Hepatocyte (in vitro differentiated cells): ENCODE measurements at regions not wholly inside any gene's neighbourhood (a gene's known extent, or its start where the extent isn't known, plus 50 kb on each side); places are given as distances from the start of the nearest gene placed in this dataset.

ENCODE experiments used
- DNase-seq: peaks from one replicate; pipeline ENCODE4 v3.0.0-alpha.2; 2016; ENCODE audit warnings: low spot score
- H2AFZ ChIP-seq: fragments of 200-600 bp; sonication (generic); 2 replicates; pipeline ENCODE4 v1.6.0; 2016; ENCODE audit warnings: antibody characterized with exemption, mild to moderate bottlenecking
- H3K27ac ChIP-seq: fragments of 200-600 bp; sonication (generic); 2 replicates; pipeline ENCODE4 v1.5.1; 2016; ENCODE audit warnings: mild to moderate bottlenecking
- H3K27me3 ChIP-seq: fragments of 200-600 bp; sonication (generic); 2 replicates; pipeline ENCODE4 v1.6.1; 2016
- H3K36me3 ChIP-seq: fragments of 200-600 bp; sonication (generic); replicated peaks from 2 replicates; pipeline ENCODE4 v1.5.1; 2016; ENCODE audit warnings: low read depth; ENCODE audit not compliant: insufficient read depth
- H3K4me1 ChIP-seq: fragments of 200-600 bp; sonication (generic); 2 replicates; pipeline ENCODE4 v1.5.1; 2016; ENCODE audit warnings: mild to moderate bottlenecking, moderate library complexity; ENCODE audit not compliant: insufficient read depth
- H3K4me2 ChIP-seq: fragments of 200-600 bp; sonication (generic); 2 replicates; pipeline ENCODE4 v1.6.0; 2016
- H3K4me3 ChIP-seq: fragments of 200-600 bp; sonication (generic); 2 replicates; pipeline ENCODE4 v1.5.1; 2016; ENCODE audit warnings: mild to moderate bottlenecking
- H3K79me2 ChIP-seq: fragments of 200-600 bp; sonication (generic); 2 replicates; pipeline ENCODE4 v1.6.0; 2017; ENCODE audit warnings: mild to moderate bottlenecking
- H3K9me2 ChIP-seq: fragments of 200-600 bp; sonication (generic); replicated peaks from 2 replicates; pipeline ENCODE4 v1.6.0; 2017; ENCODE audit warnings: mild to moderate bottlenecking; ENCODE audit not compliant: insufficient read depth
- H3K9me3 ChIP-seq: fragments of 200-600 bp; sonication (generic); 2 replicates; pipeline ENCODE4 v1.5.1; 2016; ENCODE audit warnings: low read depth, mild to moderate bottlenecking
- H4K20me1 ChIP-seq: fragments of 200-600 bp; sonication (generic); 2 replicates; pipeline ENCODE4 v1.6.0; 2016; ENCODE audit warnings: mild to moderate bottlenecking; ENCODE audit not compliant: insufficient read depth, poor library complexity, severe bottlenecking
- EZH2 ChIP-seq: fragments of 200-600 bp; sonication (generic); IDR thresholded peaks from 2 replicates; pipeline ENCODE4 v1.6.1; 2016; ENCODE audit warnings: antibody characterized with exemption, mild to moderate bottlenecking, borderline replicate concordance
- EZH2phosphoT487 ChIP-seq: fragments of 200-600 bp; sonication (generic); IDR thresholded peaks from one replicate; pipeline ENCODE4 v1.6.1; 2018; ENCODE audit warnings: antibody characterized with exemption, mild to moderate bottlenecking, low read depth, moderate library complexity; ENCODE audit not compliant: unreplicated experiment, severe bottlenecking
- WGBS: methylation state at CpG from one replicate; pipeline ENCODE4 v1.1.6; 2016; ENCODE audit warnings: low lambda C conversion rate; ENCODE audit errors: missing lambda C conversion rate; 5-methylcytosine and 5-hydroxymethylcytosine counted together
- TF ChIP-seq, protein P1 (sequence below): fragments of 200-600 bp; sonication (generic); IDR thresholded peaks from 2 replicates; pipeline ENCODE4 v1.5.1; 2016; ENCODE audit warnings: antibody characterized with exemption, mild to moderate bottlenecking; ENCODE audit not compliant: poor library complexity

GRCh38 chrX:42143866-42144592 lies 220.7 kb upstream of the CASK start:
- no peak overlapping the region for H3K27ac ChIP-seq

GRCh38 chrX:42140320-42140719 lies 217.0 kb upstream of the CASK start:
- Histone ChIP-seq H3K4me1 (no peaks in the 10 kb centered on the region), H3K27me3 (no peaks in the 10 kb centered on the region), H3K36me3 (no peaks in the 10 kb centered on the region), H4K20me1 (no peaks in the 10 kb centered on the region), H3K4me3 (no peak overlapping the region), H3K27ac (no peak overlapping the region), H3K9me2 (no peaks in the 10 kb centered on the region), H3K79me2 (no peaks in the 10 kb centered on the region), H3K4me2 (no peak overlapping the region), H2AFZ (no peak overlapping the region), H3K9me3 (no peaks in the 10 kb centered on the region)
- no peak for DNase-seq
- no peak for TF ChIP-seq EZH2phosphoT487
- TF ChIP-seq EZH2: no peak
- TF ChIP-seq, protein P1, sequence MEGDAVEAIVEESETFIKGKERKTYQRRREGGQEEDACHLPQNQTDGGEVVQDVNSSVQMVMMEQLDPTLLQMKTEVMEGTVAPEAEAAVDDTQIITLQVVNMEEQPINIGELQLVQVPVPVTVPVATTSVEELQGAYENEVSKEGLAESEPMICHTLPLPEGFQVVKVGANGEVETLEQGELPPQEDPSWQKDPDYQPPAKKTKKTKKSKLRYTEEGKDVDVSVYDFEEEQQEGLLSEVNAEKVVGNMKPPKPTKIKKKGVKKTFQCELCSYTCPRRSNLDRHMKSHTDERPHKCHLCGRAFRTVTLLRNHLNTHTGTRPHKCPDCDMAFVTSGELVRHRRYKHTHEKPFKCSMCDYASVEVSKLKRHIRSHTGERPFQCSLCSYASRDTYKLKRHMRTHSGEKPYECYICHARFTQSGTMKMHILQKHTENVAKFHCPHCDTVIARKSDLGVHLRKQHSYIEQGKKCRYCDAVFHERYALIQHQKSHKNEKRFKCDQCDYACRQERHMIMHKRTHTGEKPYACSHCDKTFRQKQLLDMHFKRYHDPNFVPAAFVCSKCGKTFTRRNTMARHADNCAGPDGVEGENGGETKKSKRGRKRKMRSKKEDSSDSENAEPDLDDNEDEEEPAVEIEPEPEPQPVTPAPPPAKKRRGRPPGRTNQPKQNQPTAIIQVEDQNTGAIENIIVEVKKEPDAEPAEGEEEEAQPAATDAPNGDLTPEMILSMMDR: no peak

More at GRCh38 chrX:42143866-42144592, 220.7 kb upstream of the CASK start:
- 63% methylated on average over 5 of the region's 5 CpGs for WGBS
- Histone ChIP-seq H3K4me3 (no peak overlapping the region), H3K36me3 (no peaks in the 10 kb centered on the region), H3K27me3 (no peaks in the 10 kb centered on the region), H3K4me2 (no peak overlapping the region), H3K9me2 (no peaks in the 10 kb centered on the region), H2AFZ (no peak overlapping the region), H3K4me1 (no peaks in the 10 kb centered on the region), H3K79me2 (no peaks in the 10 kb centered on the region), H4K20me1 (no peaks in the 10 kb centered on the region), H3K9me3 (no peaks in the 10 kb centered on the region)
- TF ChIP-seq EZH2phosphoT487: no peak
- TF ChIP-seq EZH2: no peak
- TF ChIP-seq, protein P1: no peak
- DNase-seq: no peak

DNA sequence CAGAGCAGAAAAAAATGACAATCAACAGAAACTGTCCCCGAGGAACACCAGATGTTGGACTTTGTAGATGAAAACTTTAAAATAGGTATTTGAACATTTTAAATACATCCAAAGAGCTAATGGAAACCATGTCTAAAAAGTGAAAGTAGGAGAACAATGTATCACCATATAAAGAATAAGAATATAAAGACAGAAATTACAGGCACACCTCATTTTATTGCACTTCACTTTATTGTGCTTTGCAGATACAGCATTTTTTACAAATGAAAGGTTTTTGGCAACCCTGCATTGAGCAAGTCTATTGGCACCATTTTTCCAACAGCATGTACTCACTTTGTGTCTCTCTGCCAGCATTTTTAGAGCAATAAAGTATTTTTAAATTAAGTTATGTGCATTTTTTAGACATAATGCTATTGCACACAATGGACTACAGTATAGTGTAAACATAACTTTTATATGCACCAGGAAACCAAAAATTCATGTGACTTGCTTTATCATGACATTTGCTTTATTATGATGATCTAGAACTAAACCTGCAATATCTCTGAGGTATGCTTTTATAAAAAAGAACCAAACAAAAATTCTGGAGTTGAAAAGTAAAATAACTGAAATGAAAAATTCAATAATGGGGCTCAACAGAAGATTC lies 212.4 kb upstream of the CASK start:
- no peak overlapping the region for H3K27ac ChIP-seq
- no peaks in the 10 kb centered on the region for H4K20me1 ChIP-seq
- H3K4me3 ChIP-seq: no peak overlapping the region
- TF ChIP-seq EZH2: no peak
- TF ChIP-seq, protein P1: no peak
- no peak for TF ChIP-seq EZH2phosphoT487
- 86% methylated on average over 1 of the region's 1 CpG for WGBS
- no peaks in the 10 kb centered on the region for H3K79me2 ChIP-seq
- no peaks in the 10 kb centered on the region for H3K36me3 ChIP-seq
- H3K4me2 ChIP-seq: no peak overlapping the region
- H3K9me3 ChIP-seq: no peaks in the 10 kb centered on the region
- H2AFZ ChIP-seq: no peak overlapping the region
- H3K9me2 ChIP-seq: no peaks in the 10 kb centered on the region
- no peak for DNase-seq
- no peaks in the 10 kb centered on the region for H3K4me1 ChIP-seq
- no peaks in the 10 kb centered on the region for H3K27me3 ChIP-seq
